GM19395 (cell line): ENCODE measurements at regions not wholly inside any gene's neighbourhood (a gene's known extent, or its start where the extent isn't known, plus 50 kb on each side); places are given as distances from the start of the nearest gene placed in this dataset.

ENCODE experiments used
- ATAC-seq: cut with Tn5 transposase; IDR thresholded peaks from one replicate; pipeline ENCODE4 v1.9.1; 2021; ENCODE audit warnings: mild to moderate bottlenecking, moderate library complexity; ENCODE audit not compliant: unreplicated experiment

GRCh38 chr4:45368832-45369231 lies 642.5 kb upstream of the GNPDA2 start:
- no peak for ATAC-seq

- ATAC-seq: no peak
Observed at GRCh38 chr4:45363931-45364330, 637.6 kb upstream of the GNPDA2 start.

- ATAC-seq: no peak
Observed at GRCh38 chr4:45358573-45359506, 632.5 kb upstream of the GNPDA2 start.

GRCh38 chr4:45353161-45353560 lies 626.8 kb upstream of the GNPDA2 start:
- no peak for ATAC-seq

- ATAC-seq: peak; percentile 65
Observed at GRCh38 chr4:45350438-45350837, 624.1 kb upstream of the GNPDA2 start.

- ATAC-seq: peak; percentile 22
Observed at GRCh38 chr4:45349859-45350258, 623.5 kb upstream of the GNPDA2 start.

- no peak for ATAC-seq
Observed at GRCh38 chr4:45346816-45347435, 620.6 kb upstream of the GNPDA2 start.

- no peak for ATAC-seq
Observed at GRCh38 chr4:45345558-45345957, 619.2 kb upstream of the GNPDA2 start.

- no peak for ATAC-seq
Observed at GRCh38 chr4:45331802-45332201, 605.4 kb upstream of the GNPDA2 start.

- ATAC-seq: no peak
Observed at GRCh38 chr4:45327544-45327943, 601.2 kb upstream of the GNPDA2 start.

- no peak for ATAC-seq
Observed at GRCh38 chr4:45324455-45325417, 598.4 kb upstream of the GNPDA2 start.

GRCh38 chr4:45323453-45324058 lies 597.2 kb upstream of the GNPDA2 start:
- no peak for ATAC-seq

GRCh38 chr4:45317739-45318138 lies 591.4 kb upstream of the GNPDA2 start:
- ATAC-seq: no peak

GRCh38 chr4:45317276-45317675 lies 590.9 kb upstream of the GNPDA2 start:
- ATAC-seq: no peak

- ATAC-seq: no peak
Observed at GRCh38 chr4:45316257-45316656, 589.9 kb upstream of the GNPDA2 start.

- no peak for ATAC-seq
Observed at GRCh38 chr4:45302828-45303227, 576.5 kb upstream of the GNPDA2 start.

- ATAC-seq: no peak
Observed at GRCh38 chr4:45294464-45294863, 568.1 kb upstream of the GNPDA2 start.

- no peak for ATAC-seq
Observed at GRCh38 chr4:45293335-45293734, 567.0 kb upstream of the GNPDA2 start.

- ATAC-seq: no peak
Observed at GRCh38 chr4:45292844-45293243, 566.5 kb upstream of the GNPDA2 start.

GRCh38 chr4:45284400-45285085 lies 558.2 kb upstream of the GNPDA2 start:
- no peak for ATAC-seq
